K562 (cell line): ENCODE measurements at regions not wholly inside any gene's neighbourhood (a gene's known extent, or its start where the extent isn't known, plus 50 kb on each side); places are given as distances from the start of the nearest gene placed in this dataset.

ENCODE experiments used
- ATAC-seq: fragments of 200-7000 bp; cut with Tn5 transposase; 3 replicates; pipeline ENCODE4 v1.9.1; 2020; ENCODE audit warnings: moderate library complexity
- BruUV-seq: library from RNA; stranded (reverse); fragments of 400-500 nt; replicated peaks from 2 replicates; lab custom pipeline; 2021; lab: Mats Ljungman, UMichigan
- CTCF ChIA-PET: fragments of 300-600 bp; formaldehyde crosslinking; extraction: SDS; loops from one replicate; lab custom pipeline; 2021; ENCODE audit warnings: low intra/inter-chr PET ratio; lab: Yijun Ruan, JAX
- POLR2A ChIA-PET: fragments of 300-600, 350-650 bp; sonication (Branson Sonifier 250); formaldehyde crosslinking; extraction: SDS; loops from one replicate; lab custom pipeline; 2021; ENCODE audit warnings: antibody characterized with exemption, inconsistent platforms; lab: Yijun Ruan, JAX
- DNase-seq, 4 experiments: peaks; one replicate each; pipeline versions ENCODE4 v3.0.0 to v3.0.0-alpha.2; 2011 to 2018; ENCODE audit warnings: low spot score in 3 of 4, mixed read lengths in 3 of 4; ENCODE audit errors: extremely low read depth in 1 of 4
- FAIRE-seq: peaks from 2 replicates; lab custom pipeline; 2011; peaks lifted over from hg19 to GRCh38; lab: Jason Lieb, UNC
- H2AFZ ChIP-seq: 2 replicates; pipeline ENCODE4 v1.6.0; 2011; ENCODE audit warnings: low read depth, low read length, control low read depth, inconsistent platforms
- H3K27ac ChIP-seq: fragments of 200-600 bp; 3 replicates; pipeline ENCODE4 v1.8.0; 2011; ENCODE audit warnings: low read depth, mild to moderate bottlenecking, control low read depth, inconsistent platforms, low read length, moderate library complexity, mixed read lengths; ENCODE audit errors: extremely low read depth
- H3K27me3 ChIP-seq, 2 experiments: fragments of 300-600 bp in 1 of 2; 2 replicates in 1 of 2; 3 replicates in 1 of 2; pipeline versions ENCODE4 v1.6.0 to v1.8.0; 2011; ENCODE audit warnings: inconsistent platforms in 2 of 2, low read length in 2 of 2, mild to moderate bottlenecking in 1 of 2, mixed read lengths in 1 of 2, moderate library complexity in 1 of 2; ENCODE audit not compliant: control insufficient read depth in 2 of 2, insufficient read depth in 2 of 2
- H3K36me3 ChIP-seq: fragments of 300-600 bp; 3 replicates; pipeline ENCODE4 v1.8.0; 2011; ENCODE audit warnings: mild to moderate bottlenecking, low read length, inconsistent platforms; ENCODE audit not compliant: control insufficient read depth, insufficient read depth
- H3K4me1 ChIP-seq, 2 experiments: fragments of 200-600 bp in 1 of 2; replicated peaks in 1 of 2; 2 replicates in 1 of 2; 3 replicates in 1 of 2; pipeline versions ENCODE4 v1.5.1 to v1.8.0; 2011; ENCODE audit warnings: inconsistent platforms in 2 of 2, low read length in 2 of 2, mild to moderate bottlenecking in 1 of 2, mixed read lengths in 1 of 2, moderate library complexity in 1 of 2; ENCODE audit not compliant: control insufficient read depth in 2 of 2, insufficient read depth in 2 of 2
- H3K4me2 ChIP-seq: 2 replicates; pipeline ENCODE4 v1.6.1; 2011; ENCODE audit warnings: low read length, control low read depth, inconsistent platforms, mixed read lengths; ENCODE audit not compliant: insufficient read depth
- H3K4me3 ChIP-seq: fragments of 200-600 bp; sonication (generic), shearing (Covaris generic); 2 replicates; pipeline ENCODE4 v1.5.1; 2016; ENCODE audit warnings: control low read depth, inconsistent platforms
- H3K79me2 ChIP-seq: fragments of 200-600 bp; 3 replicates; pipeline ENCODE4 v1.8.0; 2011; ENCODE audit warnings: low read length, inconsistent platforms; ENCODE audit not compliant: control insufficient read depth, insufficient read depth
- H3K9ac ChIP-seq, 2 experiments: 2 replicates each; pipeline versions ENCODE4 v1.6.0 to v1.6.1; 2011; ENCODE audit warnings: low read depth in 2 of 2, low read length in 2 of 2, control low read depth in 1 of 2, inconsistent platforms in 1 of 2, mild to moderate bottlenecking in 1 of 2, mixed read lengths in 1 of 2; ENCODE audit not compliant: insufficient read depth in 1 of 2
- H3K9me1 ChIP-seq: one replicate; pipeline ENCODE4 v1.6.0; 2011; ENCODE audit warnings: inconsistent platforms, mild to moderate bottlenecking, low read length, moderate library complexity; ENCODE audit not compliant: control insufficient read depth, insufficient read depth
- H3K9me3 ChIP-seq: replicated peaks from 2 replicates; pipeline ENCODE4 v1.5.1; 2011; ENCODE audit warnings: low read depth, low read length, inconsistent platforms; ENCODE audit not compliant: control insufficient read depth, insufficient read depth
- H4K20me1 ChIP-seq: replicated peaks from 2 replicates; pipeline ENCODE4 v1.6.1; 2011; ENCODE audit warnings: low read length, inconsistent platforms, mixed read lengths; ENCODE audit not compliant: control insufficient read depth, insufficient read depth
- BMI1 ChIP-seq: fragments of 150-350 bp; IDR thresholded peaks from 2 replicates; pipeline ENCODE4 v1.6.1; 2014; ENCODE audit warnings: low read length
- DMBX1 ChIP-seq: fragments of 250-450 bp; sonication (Bioruptor Pico); IDR thresholded peaks from 2 replicates; pipeline ENCODE4 v1.8.0; 2022; ENCODE audit warnings: inconsistent platforms, mild to moderate bottlenecking, moderate library complexity, borderline replicate concordance
- HMGN3 ChIP-seq: IDR thresholded peaks from 2 replicates; pipeline ENCODE4 v1.6.1; 2011; ENCODE audit warnings: borderline replicate concordance, low read depth, mild to moderate bottlenecking, mixed read lengths, low read length; ENCODE audit not compliant: insufficient read length; ENCODE audit errors: extremely low read depth
- RCOR1 ChIP-seq, 2 experiments: IDR thresholded peaks; 2 replicates each; pipeline ENCODE4 v1.6.1; 2012; ENCODE audit warnings: low read depth in 2 of 2, low read length in 2 of 2, borderline replicate concordance in 1 of 2, improper control_type of control experiment in 1 of 2
- SMARCB1 ChIP-seq: IDR thresholded peaks from 2 replicates; pipeline ENCODE4 v1.6.1; 2011; ENCODE audit warnings: improper control_type of control experiment, low read depth; ENCODE audit not compliant: insufficient read length
- ZNF12 ChIP-seq: sonication (generic); formaldehyde crosslinking; IDR thresholded peaks from 2 replicates; pipeline ENCODE4 v1.4.0; 2020; ENCODE audit warnings: mild to moderate bottlenecking, missing genetic modification reagents
- ZNF239 ChIP-seq: fragments of 250-450 bp; sonication (Bioruptor Pico); IDR thresholded peaks from 2 replicates; pipeline ENCODE4 v1.4.0; 2020; ENCODE audit warnings: mild to moderate bottlenecking
- ZNF696 ChIP-seq: fragments of 250-450 bp; sonication (Bioruptor Pico); conservative IDR thresholded peaks from 2 replicates; pipeline ENCODE4 v1.4.0; 2020; ENCODE audit warnings: mild to moderate bottlenecking, moderate library complexity
- whole genome bisulfite sequencing: fragments of 100-300 bp; shearing (Covaris generic); methylation state at CpG from one replicate; pipeline ENCODE4 v1.1.6; 2016; ENCODE audit warnings: low coverage, mixed read lengths; ENCODE audit not compliant: insufficient coverage; ENCODE audit errors: missing lambda C conversion rate; 5-methylcytosine and 5-hydroxymethylcytosine counted together
- in situ Hi-C: fragments of 300-500 bp; cut with MboI; formaldehyde crosslinking; loops from 4 replicates; pipeline ENCODE4 v1.15.0; 2018; ENCODE audit warnings: inconsistent platforms, mixed read lengths
- intact Hi-C: fragments of 100-400 bp; cut with micrococcal nuclease; formaldehyde crosslinking; loops from 2 replicates; pipeline ENCODE4 v1.14.2; 2022
- TF ChIP-seq, protein P1 (sequence below): sonication (generic); formaldehyde crosslinking; IDR thresholded peaks from 2 replicates; pipeline ENCODE4 v1.8.0; 2022; ENCODE audit warnings: mild to moderate bottlenecking, missing genetic modification reagents

DNA sequence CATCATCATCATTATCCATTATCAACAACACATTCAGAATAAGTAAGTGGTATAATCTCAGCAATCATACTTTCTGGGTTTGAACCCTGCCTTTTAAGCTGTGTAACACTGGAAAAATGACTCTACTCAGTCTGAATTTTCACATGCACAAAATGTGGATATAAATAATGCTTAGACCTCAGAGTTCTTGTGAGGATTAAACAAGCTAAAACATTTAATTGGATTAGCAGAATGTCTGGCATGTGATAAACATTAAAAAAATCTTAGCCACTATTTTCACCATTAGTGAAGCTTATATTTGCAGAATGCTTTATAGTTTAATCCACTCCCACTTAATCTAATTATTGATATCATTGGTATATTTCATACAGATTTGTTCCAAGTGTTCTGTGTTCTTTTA, 412.3 kb downstream of the RFC3 start (continued):
- TF ChIP-seq SMARCB1: no peak
- TF ChIP-seq DMBX1 (CRISPR knock-in tag): no peak
- TF ChIP-seq, protein P1, sequence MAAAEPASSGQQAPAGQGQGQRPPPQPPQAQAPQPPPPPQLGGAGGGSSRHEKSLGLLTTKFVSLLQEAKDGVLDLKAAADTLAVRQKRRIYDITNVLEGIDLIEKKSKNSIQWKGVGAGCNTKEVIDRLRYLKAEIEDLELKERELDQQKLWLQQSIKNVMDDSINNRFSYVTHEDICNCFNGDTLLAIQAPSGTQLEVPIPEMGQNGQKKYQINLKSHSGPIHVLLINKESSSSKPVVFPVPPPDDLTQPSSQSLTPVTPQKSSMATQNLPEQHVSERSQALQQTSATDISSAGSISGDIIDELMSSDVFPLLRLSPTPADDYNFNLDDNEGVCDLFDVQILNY: no peak
- no peak for TF ChIP-seq RCOR1 (IDR thresholded peaks at IDR 0.05; ENCODE audit: borderline replicate concordance in 1 of 2, low read depth in 2 of 2, low read length in 2 of 2)

DNA sequence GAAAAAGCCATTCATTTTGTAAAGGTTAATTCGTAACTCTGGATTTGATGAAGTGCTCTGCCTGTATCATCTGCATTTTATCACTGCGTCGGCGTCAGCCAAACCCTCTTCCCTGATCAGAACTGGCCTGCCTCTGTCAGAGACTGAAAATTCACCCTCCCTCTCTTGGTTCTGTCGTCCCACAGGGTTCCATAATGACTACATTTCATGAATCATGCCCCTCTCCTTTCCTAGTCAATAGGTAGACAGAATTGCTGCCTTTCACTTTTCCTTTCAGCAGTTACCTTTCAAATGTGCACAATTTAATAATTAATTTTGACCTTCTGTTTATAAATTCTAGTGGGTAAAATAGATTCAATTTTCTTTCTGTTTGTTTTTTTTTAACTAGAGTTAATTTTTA, 423.4 kb downstream of the RFC3 start:
- BruUV-seq: no TSS peak
- Histone ChIP-seq H2AFZ (no peak overlapping the region), H3K36me3 (no peaks in the 10 kb centered on the region), H3K9me1 (no peaks in the 10 kb centered on the region), H3K4me1 (no peaks in the 10 kb centered on the region), H3K4me3 (no peak overlapping the region), H3K4me2 (no peak overlapping the region), H3K27ac (no peak overlapping the region), H4K20me1 (no peaks in the 10 kb centered on the region), H3K27me3 (no peaks in the 10 kb centered on the region), H3K79me2 (no peaks in the 10 kb centered on the region), H3K9ac (no peak overlapping the region), H3K9me3 (no peaks in the 10 kb centered on the region)
- intact Hi-C loops (no loop called here), in situ Hi-C loops (no loop called here)
- CTCF ChIA-PET: no interaction called here
- POLR2A ChIA-PET: no interaction called here
- DNase-seq (no peak), FAIRE-seq (no peak), ATAC-seq (no peak)
- TF ChIP-seq ZNF696 (CRISPR knock-in tag) (no peak), BMI1 (no peak), ZNF12 (no peak), HMGN3 (no peak), ZNF239 (CRISPR knock-in tag) (no peak)
- WGBS: 0% methylated on average over 5 of the region's 5 CpGs
